CD4-positive, alpha-beta T cell treated with Interleukin-17A for 1 hour (primary cell): ENCODE measurements at regions not wholly inside any gene's neighbourhood (a gene's known extent, or its start where the extent isn't known, plus 50 kb on each side); places are given as distances from the start of the nearest gene placed in this dataset.

Source experiments
- DNase-seq: peaks from one replicate; pipeline ENCODE4 v3.0.0-alpha.2; 2020

GRCh38 chr16:79294568-79294967 is 306.0 kb downstream of the MAF start:
- DNase-seq = no peak

GRCh38 chr16:79293836-79294460 is 306.6 kb downstream of the MAF start:
- DNase-seq = no peak

GRCh38 chr16:79288066-79288465 is 312.5 kb downstream of the MAF start:
- no peak for DNase-seq

GRCh38 chr16:79287424-79287917 is 313.1 kb downstream of the MAF start:
- DNase-seq = no peak

GRCh38 chr16:79286646-79287423 is 313.7 kb downstream of the MAF start:
- DNase-seq = peak; percentile 49

GRCh38 chr16:79284766-79285165 is 315.8 kb downstream of the MAF start:
- DNase-seq = no peak

- DNase-seq = peak; percentile 68
These were observed 317.0 kb downstream of the MAF start for GRCh38 chr16:79283578-79283977.

GRCh38 chr16:79282806-79283205 is 317.7 kb downstream of the MAF start:
- DNase-seq = no peak

GRCh38 chr16:79278506-79278905 is 322.0 kb downstream of the MAF start:
- peak; percentile 72 for DNase-seq

- DNase-seq = no peak
These were observed 324.0 kb downstream of the MAF start for GRCh38 chr16:79276501-79276900.

GRCh38 chr16:79274264-79274663 is 326.3 kb downstream of the MAF start:
- DNase-seq = no peak

- DNase-seq = peak; percentile 73
These were observed 328.4 kb downstream of the MAF start for GRCh38 chr16:79272141-79272577.

GRCh38 chr16:79271583-79271982 is 329.0 kb downstream of the MAF start:
- no peak for DNase-seq

- no peak for DNase-seq
These were observed 330.5 kb downstream of the MAF start for GRCh38 chr16:79270011-79270410.

- DNase-seq = peak; percentile 53
These were observed 331.2 kb downstream of the MAF start for GRCh38 chr16:79269211-79269863.

- DNase-seq = no peak
These were observed 332.8 kb downstream of the MAF start for GRCh38 chr16:79267781-79268180.

- no peak for DNase-seq
These were observed 333.4 kb downstream of the MAF start for GRCh38 chr16:79267146-79267545.

- no peak for DNase-seq
These were observed 334.8 kb downstream of the MAF start for GRCh38 chr16:79265701-79266100.

- no peak for DNase-seq
These were observed 335.3 kb downstream of the MAF start for GRCh38 chr16:79265196-79265595.

GRCh38 chr16:79264237-79265109 is 336.1 kb downstream of the MAF start:
- DNase-seq = no peak

- DNase-seq = no peak
These were observed 337.1 kb downstream of the MAF start for GRCh38 chr16:79263425-79263824.
